Fibroblast of lung (primary cell): ENCODE measurements at regions not wholly inside any gene's neighbourhood (a gene's known extent, or its start where the extent isn't known, plus 50 kb on each side); places are given as distances from the start of the nearest gene placed in this dataset.
A peak's percentile ranks its signal among the peaks of the same experiment; 100 is the strongest.

Experiments
- DNase-seq, 2 donors: peaks; one replicate each; pipeline versions ENCODE4 v3.0.0 to v3.0.0-alpha.2; 2010; ENCODE audit warnings: low read depth in 2 of 2
- H2AFZ ChIP-seq: 2 replicates; pipeline ENCODE4 v1.5.1; 2012; ENCODE audit warnings: low read length, control low read depth, inconsistent platforms
- H3K27ac ChIP-seq: 2 replicates; pipeline ENCODE4 v1.5.1; 2011; ENCODE audit warnings: low read length, control low read depth; ENCODE audit not compliant: insufficient read depth
- H3K27me3 ChIP-seq: 2 replicates; pipeline ENCODE4 v1.5.1; 2011; ENCODE audit warnings: mild to moderate bottlenecking, low read length; ENCODE audit not compliant: control insufficient read depth, insufficient read depth
- H3K36me3 ChIP-seq: 2 replicates; pipeline ENCODE4 v1.5.1; 2011; ENCODE audit warnings: low read length; ENCODE audit not compliant: control insufficient read depth, insufficient read depth
- H3K4me1 ChIP-seq: 2 replicates; pipeline ENCODE4 v1.5.1; 2011; ENCODE audit warnings: low read length; ENCODE audit not compliant: control insufficient read depth, insufficient read depth; ENCODE audit errors: extremely low read depth
- H3K4me2 ChIP-seq: 2 replicates; pipeline ENCODE4 v1.5.1; 2011; ENCODE audit warnings: low read length, control low read depth; ENCODE audit not compliant: insufficient read depth; ENCODE audit errors: extremely low read depth
- H3K4me3 ChIP-seq, 4 experiments: fragments of 200-600 bp in 1 of 4; sonication (generic) in 1 of 4; replicated peaks in 1 of 4; 2 replicates each; pipeline ENCODE4 v1.5.1; 2011 to 2016; ENCODE audit warnings: low read length in 4 of 4, low read depth in 3 of 4, mild to moderate bottlenecking in 3 of 4, control low read depth in 2 of 4, inconsistent platforms in 1 of 4, mixed read lengths in 1 of 4; ENCODE audit not compliant: insufficient read depth in 1 of 4; ENCODE audit errors: control extremely low read depth in 1 of 4
- H3K79me2 ChIP-seq: 2 replicates; pipeline ENCODE4 v1.5.1; 2012; ENCODE audit warnings: mild to moderate bottlenecking, low read length, inconsistent platforms; ENCODE audit not compliant: control insufficient read depth, insufficient read depth
- H3K9ac ChIP-seq: 2 replicates; pipeline ENCODE4 v1.5.1; 2011; ENCODE audit warnings: mild to moderate bottlenecking, low read length, control low read depth; ENCODE audit not compliant: insufficient read depth
- H3K9me3 ChIP-seq: 2 replicates; pipeline ENCODE4 v1.5.1; 2012; ENCODE audit warnings: low read depth, low read length; ENCODE audit not compliant: control insufficient read depth, insufficient read depth
- H4K20me1 ChIP-seq: 2 replicates; pipeline ENCODE4 v1.5.1; 2011; ENCODE audit warnings: low read length; ENCODE audit not compliant: control insufficient read depth, insufficient read depth; ENCODE audit errors: extremely low read depth
- CTCF ChIP-seq, 2 donors: IDR thresholded peaks in 1 of 2; conservative IDR thresholded peaks in 1 of 2; 1 replicate in 1 of 2; 2 replicates in 1 of 2; pipeline ENCODE4 v1.5.1; 2011 to 2012; ENCODE audit warnings: low read length in 2 of 2, control low read depth in 1 of 2, inconsistent platforms in 1 of 2, low read depth in 1 of 2, mild to moderate bottlenecking in 1 of 2
- EZH2 ChIP-seq: IDR thresholded peaks from 2 replicates; pipeline ENCODE4 v1.5.1; 2012; ENCODE audit warnings: low read length, control low read depth, mild to moderate bottlenecking; ENCODE audit errors: missing control alignments

DNA sequence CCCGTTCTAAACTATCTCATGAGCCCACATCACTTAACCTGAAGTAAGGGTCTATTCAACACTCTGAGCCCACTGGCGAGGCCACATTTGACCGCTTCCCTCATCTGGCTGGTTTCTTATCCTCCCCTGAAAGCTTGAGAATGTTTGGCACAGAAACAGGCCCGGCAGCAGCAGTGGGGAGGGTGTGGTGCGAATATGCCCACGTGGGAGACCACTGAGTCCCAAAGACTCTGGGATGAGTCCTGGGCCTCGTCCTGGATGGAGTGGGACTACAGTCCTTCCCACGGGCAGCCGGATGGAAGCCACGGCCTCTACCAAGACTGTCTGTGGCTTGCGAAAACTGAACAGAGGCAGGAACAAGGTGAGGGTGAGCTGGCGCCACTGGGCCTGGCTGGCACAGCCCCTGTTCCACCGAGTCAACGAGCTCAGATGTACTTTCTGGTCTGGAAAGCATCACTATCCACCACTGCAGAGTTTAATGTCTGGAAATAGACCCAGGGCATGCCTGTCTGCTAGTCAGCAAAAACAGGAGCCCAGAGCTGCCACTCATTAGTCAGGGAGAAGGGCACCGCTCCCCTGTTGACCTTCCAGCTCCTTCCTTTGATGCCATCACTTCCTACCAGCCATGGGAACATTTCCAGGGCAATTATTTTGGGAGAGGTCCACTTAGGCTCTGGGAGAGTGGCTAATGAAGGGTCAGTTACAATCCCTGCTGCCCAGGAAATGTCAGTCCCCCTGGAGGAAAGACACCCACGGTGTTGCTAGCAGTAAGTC lies 386.6 kb downstream of the MATN1 start:
- H3K36me3 ChIP-seq: no peaks in the 10 kb centered on the region
- no peak for TF ChIP-seq EZH2
- TF ChIP-seq CTCF (conservative IDR thresholded peaks at IDR 0.05 in 1 of 2, IDR thresholded peaks at IDR 0.05 in 1 of 2; ENCODE audit: low read depth in 1 of 2, low read length in 2 of 2): no peak

GRCh38 chr1:30335997-30336390 lies 387.4 kb downstream of the MATN1 start:
- Histone ChIP-seq H3K4me3 (no peak overlapping the region), H3K79me2 (no peaks in the 10 kb centered on the region), H3K9me3 (no peaks in the 10 kb centered on the region), H3K4me1 (no peaks in the 10 kb centered on the region), H3K36me3 (no peaks in the 10 kb centered on the region), H3K27me3 (no peaks in the 10 kb centered on the region), H3K27ac (no peak overlapping the region), H3K9ac (no peak overlapping the region), H2AFZ (no peak overlapping the region), H3K4me2 (no peak overlapping the region), H4K20me1 (no peaks in the 10 kb centered on the region)
- TF ChIP-seq CTCF (conservative IDR thresholded peaks at IDR 0.05 in 1 of 2, IDR thresholded peaks at IDR 0.05 in 1 of 2; ENCODE audit: low read depth in 1 of 2, low read length in 2 of 2) (no peak), EZH2 (no peak)
- no peak for DNase-seq

More for the DNA sequence above, 386.6 kb downstream of the MATN1 start:
- no peaks in the 10 kb centered on the region for H4K20me1 ChIP-seq
- no peaks in the 10 kb centered on the region for H3K79me2 ChIP-seq
- H2AFZ ChIP-seq: no peak overlapping the region
- H3K9ac ChIP-seq: no peak overlapping the region
- H3K9me3 ChIP-seq: no peaks in the 10 kb centered on the region
- H3K4me3 ChIP-seq: no peak overlapping the region
- DNase-seq: no peak
- H3K27me3 ChIP-seq: no peaks in the 10 kb centered on the region
- no peak overlapping the region for H3K4me2 ChIP-seq
- no peak overlapping the region for H3K27ac ChIP-seq
- H3K4me1 ChIP-seq: no peaks in the 10 kb centered on the region

GRCh38 chr1:30335389-30335996 lies 387.9 kb downstream of the MATN1 start:
- H3K4me1 ChIP-seq: no peaks in the 10 kb centered on the region
- no peaks in the 10 kb centered on the region for H3K9me3 ChIP-seq
- peak in 1 of 2 donors; percentile 13 for DNase-seq
- no peak overlapping the region for H3K27ac ChIP-seq
- H3K9ac ChIP-seq: no peak overlapping the region
- H3K36me3 ChIP-seq: no peaks in the 10 kb centered on the region
- H3K27me3 ChIP-seq: no peaks in the 10 kb centered on the region
- no peak overlapping the region for H3K4me2 ChIP-seq
- H3K4me3 ChIP-seq: no peak overlapping the region
- H4K20me1 ChIP-seq: no peaks in the 10 kb centered on the region
- no peak overlapping the region for H2AFZ ChIP-seq
- H3K79me2 ChIP-seq: no peaks in the 10 kb centered on the region
- no peak for TF ChIP-seq EZH2
- TF ChIP-seq CTCF (conservative IDR thresholded peaks at IDR 0.05 in 1 of 2, IDR thresholded peaks at IDR 0.05 in 1 of 2; ENCODE audit: low read depth in 1 of 2, low read length in 2 of 2): no peak
